Spleen (tissue), 11 donors: ENCODE measurements at regions not wholly inside any gene's neighbourhood (a gene's known extent, or its start where the extent isn't known, plus 50 kb on each side); places are given as distances from the start of the nearest gene placed in this dataset.

Experiments
- DNase-seq: peaks from one replicate; pipeline ENCODE4 v3.0.0-alpha.2; 2020
- H3K27ac ChIP-seq, 8 donors: fragments of 200-600 bp; sonication (generic) in 7 of 8; 1 replicate in 4 of 8; 2 replicates in 4 of 8; pipeline versions ENCODE4 v1.5.0 to v1.8.0; 2016 to 2021; ENCODE audit warnings: inconsistent platforms in 4 of 8, mild to moderate bottlenecking in 4 of 8, moderate library complexity in 1 of 8
- H3K27me3 ChIP-seq, 7 donors: fragments of 200-600 bp; sonication (generic) in 6 of 7; replicated peaks in 1 of 7; 1 replicate in 4 of 7; 2 replicates in 3 of 7; pipeline versions ENCODE4 v1.5.0 to v1.8.0; 2016 to 2021; ENCODE audit warnings: inconsistent platforms in 3 of 7, mild to moderate bottlenecking in 1 of 7
- H3K36me3 ChIP-seq, 6 donors: fragments of 200-600 bp; sonication (generic) in 5 of 6; 1 replicate in 4 of 6; 2 replicates in 2 of 6; pipeline versions ENCODE4 v1.5.0 to v1.8.0; 2016 to 2021; ENCODE audit warnings: inconsistent platforms in 2 of 6
- H3K4me1 ChIP-seq, 6 donors: fragments of 200-600 bp; sonication (generic) in 5 of 6; 1 replicate in 3 of 6; 2 replicates in 3 of 6; pipeline versions ENCODE4 v1.5.0 to v1.8.0; 2016 to 2021; ENCODE audit warnings: inconsistent platforms in 3 of 6
- H3K4me3 ChIP-seq, 8 donors: fragments of 200-600 bp; sonication (generic) in 7 of 8; 1 replicate in 4 of 8; 2 replicates in 4 of 8; pipeline versions ENCODE4 v1.5.0 to v1.8.0; 2016 to 2021; ENCODE audit warnings: inconsistent platforms in 4 of 8, mild to moderate bottlenecking in 4 of 8, moderate library complexity in 2 of 8
- H3K9me3 ChIP-seq, 8 donors: fragments of 200-600 bp; sonication (generic) in 7 of 8; 1 replicate in 4 of 8; 2 replicates in 4 of 8; pipeline versions ENCODE4 v1.5.0 to v1.8.0; 2016 to 2021; ENCODE audit warnings: inconsistent platforms in 4 of 8
- POLR2A ChIP-seq, 3 donors: fragments of 450-650 bp; IDR thresholded peaks; one replicate each; pipeline ENCODE4 v1.5.1; 2017; ENCODE audit warnings: antibody characterized with exemption in 3 of 3, mild to moderate bottlenecking in 1 of 3
- POLR2AphosphoS5 ChIP-seq, 3 donors: sonication (generic); formaldehyde crosslinking; IDR thresholded peaks; one replicate each; pipeline ENCODE4 v1.5.1; 2017; ENCODE audit warnings: antibody characterized with exemption in 3 of 3
- WGBS, 5 donors: extraction: QIAGEN DNeasy Blood & Tissue Kit in 3 of 5; methylation state at CpG; one replicate each; pipeline versions ENCODE4 v1.1.5 to v1.1.7; 2013 to 2018; 5-methylcytosine and 5-hydroxymethylcytosine counted together
- intact Hi-C: fragments of 100-400 bp; cut with DNase I; formaldehyde crosslinking; loops from one replicate; pipeline ENCODE4 v1.15.0; 2023; ENCODE audit warnings: low total_unique reads
- TF ChIP-seq, protein P1 (sequence below), 11 experiments: fragments of 200-600 bp in 7 of 11; fragments of 450-650 bp in 4 of 11; sonication (generic) in 4 of 11; IDR thresholded peaks in 8 of 11; conservative IDR thresholded peaks in 3 of 11; 1 replicate in 7 of 11; 2 replicates in 4 of 11; pipeline versions ENCODE4 v1.4.0 to v1.8.0; 2016 to 2021; ENCODE audit warnings: antibody characterized with exemption in 11 of 11, inconsistent platforms in 4 of 11, mild to moderate bottlenecking in 1 of 11
- donor health status: healthy with polysubstance abuse.
- donor health status: DM: no; HTN: no; CAD: no; lungs with moderate emphysema.
- donor health status: DM: no; HTN: no; CAD: no.
- donor health status: Bipolar disorder and iron deficiency.
- donor health status: healthy.
- donor health status: DM: no; HTN: no; CAD: no.
- donor health status: DM: yes; HTN: yes; CAD: no.

DNA sequence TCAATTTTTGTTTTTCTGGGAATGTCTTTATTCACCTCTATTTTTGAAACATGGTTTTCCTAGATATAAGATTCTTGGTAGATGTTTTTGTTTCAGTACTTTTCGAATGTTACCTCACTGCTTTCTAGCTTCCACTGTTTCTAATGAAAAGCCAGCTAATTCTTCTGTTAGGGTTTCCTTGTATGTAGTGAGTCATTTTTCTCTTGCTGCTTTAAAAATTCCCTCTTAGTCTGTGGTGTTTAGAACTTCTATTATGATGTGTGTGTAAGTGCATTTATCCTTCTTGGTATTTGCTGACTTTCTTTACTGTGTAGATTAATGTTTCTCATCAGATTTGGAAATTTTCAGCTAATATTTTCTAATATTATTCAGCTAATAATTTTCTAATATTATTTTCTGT, 151.1 kb upstream of the OSTN start:
- no peak for TF ChIP-seq POLR2A (IDR thresholded peaks at IDR 0.05)
- TF ChIP-seq, protein P1, sequence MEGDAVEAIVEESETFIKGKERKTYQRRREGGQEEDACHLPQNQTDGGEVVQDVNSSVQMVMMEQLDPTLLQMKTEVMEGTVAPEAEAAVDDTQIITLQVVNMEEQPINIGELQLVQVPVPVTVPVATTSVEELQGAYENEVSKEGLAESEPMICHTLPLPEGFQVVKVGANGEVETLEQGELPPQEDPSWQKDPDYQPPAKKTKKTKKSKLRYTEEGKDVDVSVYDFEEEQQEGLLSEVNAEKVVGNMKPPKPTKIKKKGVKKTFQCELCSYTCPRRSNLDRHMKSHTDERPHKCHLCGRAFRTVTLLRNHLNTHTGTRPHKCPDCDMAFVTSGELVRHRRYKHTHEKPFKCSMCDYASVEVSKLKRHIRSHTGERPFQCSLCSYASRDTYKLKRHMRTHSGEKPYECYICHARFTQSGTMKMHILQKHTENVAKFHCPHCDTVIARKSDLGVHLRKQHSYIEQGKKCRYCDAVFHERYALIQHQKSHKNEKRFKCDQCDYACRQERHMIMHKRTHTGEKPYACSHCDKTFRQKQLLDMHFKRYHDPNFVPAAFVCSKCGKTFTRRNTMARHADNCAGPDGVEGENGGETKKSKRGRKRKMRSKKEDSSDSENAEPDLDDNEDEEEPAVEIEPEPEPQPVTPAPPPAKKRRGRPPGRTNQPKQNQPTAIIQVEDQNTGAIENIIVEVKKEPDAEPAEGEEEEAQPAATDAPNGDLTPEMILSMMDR (IDR thresholded peaks at IDR 0.05 in 8 of 11, conservative IDR thresholded peaks at IDR 0.05 in 3 of 11) = no peak
- TF ChIP-seq POLR2AphosphoS5 (IDR thresholded peaks at IDR 0.05) = no peak
- intact Hi-C loops = loop anchor here (5.0 kb wide), 1 partner anchor 166 kb away; no protein-coding TSS in a partner anchor
- Histone ChIP-seq H3K36me3 (no peaks in the 10 kb centered on the region), H3K4me3 (no peak overlapping the region), H3K27ac (no peak overlapping the region), H3K9me3 (peaks cover 0 to 5% (median 0%) of the 10 kb centered on the region in 8 donors), H3K27me3 (no peaks in the 10 kb centered on the region), H3K4me1 (no peaks in the 10 kb centered on the region)
- DNase-seq = no peak
- WGBS, 5 donors = 63 to 83% (median 74%) methylated on average over 1 of the region's 1 CpG

DNA sequence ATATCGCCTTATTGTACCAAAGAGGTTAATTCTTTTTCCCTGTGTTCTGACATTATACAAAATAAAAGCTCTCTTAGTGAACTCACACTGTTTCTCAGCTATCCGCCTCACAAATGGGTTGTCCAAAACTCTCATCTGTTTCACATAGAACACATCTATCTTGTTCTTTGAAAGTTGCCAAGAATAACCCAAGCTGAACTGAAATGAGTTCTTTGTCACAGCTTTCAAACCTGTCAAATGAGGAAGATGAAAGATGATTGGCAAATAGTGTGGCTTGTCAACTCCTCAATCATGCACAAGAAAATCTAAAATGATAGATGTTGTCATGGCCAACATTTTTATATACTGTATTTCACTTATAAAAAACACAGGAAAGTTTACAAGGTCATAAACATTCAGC, 168.1 kb upstream of the OSTN start:
- no peaks in the 10 kb centered on the region for H3K27me3 ChIP-seq
- H3K27ac ChIP-seq = no peak overlapping the region
- intact Hi-C loops = no loop called here
- no peaks in the 10 kb centered on the region for H3K4me1 ChIP-seq
- no peaks in the 10 kb centered on the region for H3K9me3 ChIP-seq
- no peak for DNase-seq
- H3K36me3 ChIP-seq = no peaks in the 10 kb centered on the region
- TF ChIP-seq, protein P1 (IDR thresholded peaks at IDR 0.05 in 8 of 11, conservative IDR thresholded peaks at IDR 0.05 in 3 of 11) = no peak
- TF ChIP-seq POLR2A (IDR thresholded peaks at IDR 0.05) = no peak
- TF ChIP-seq POLR2AphosphoS5 (IDR thresholded peaks at IDR 0.05) = no peak
- WGBS, 5 donors = 83 to 93% (median 87%) methylated on average over 2 of the region's 2 CpGs
- H3K4me3 ChIP-seq = no peak overlapping the region

DNA sequence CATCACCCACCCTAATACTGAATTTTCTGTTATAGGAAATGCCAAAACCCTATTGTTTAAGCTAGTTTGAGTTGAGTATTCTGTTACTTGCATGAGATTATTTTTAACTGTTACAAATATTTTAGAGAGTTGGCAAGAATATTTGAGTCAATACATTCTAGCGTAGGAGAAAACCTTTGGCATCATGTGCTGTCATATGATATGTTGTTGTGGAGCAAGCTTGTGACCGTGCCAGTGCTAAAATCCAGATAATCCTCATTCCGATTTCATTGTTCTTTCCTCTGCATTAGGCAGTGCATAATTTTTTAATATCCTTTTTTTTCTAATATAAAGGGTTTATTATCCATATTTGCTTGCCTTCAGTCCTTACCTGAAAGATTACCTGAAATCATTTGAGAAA, 168.0 kb upstream of the GMNC start:
- Histone ChIP-seq H3K9me3 (no peaks in the 10 kb centered on the region), H3K36me3 (no peaks in the 10 kb centered on the region), H3K4me1 (no peaks in the 10 kb centered on the region), H3K27ac (no peak overlapping the region), H3K27me3 (no peaks in the 10 kb centered on the region), H3K4me3 (no peak overlapping the region)
- intact Hi-C loops = no loop called here
- 81 to 87% (median 84%) methylated on average over 3 of the region's 3 CpGs for WGBS, 5 donors
- TF ChIP-seq POLR2A (IDR thresholded peaks at IDR 0.05) (no peak), POLR2AphosphoS5 (IDR thresholded peaks at IDR 0.05) (no peak)
- TF ChIP-seq, protein P1 (IDR thresholded peaks at IDR 0.05 in 8 of 11, conservative IDR thresholded peaks at IDR 0.05 in 3 of 11) = no peak
- DNase-seq = no peak

DNA sequence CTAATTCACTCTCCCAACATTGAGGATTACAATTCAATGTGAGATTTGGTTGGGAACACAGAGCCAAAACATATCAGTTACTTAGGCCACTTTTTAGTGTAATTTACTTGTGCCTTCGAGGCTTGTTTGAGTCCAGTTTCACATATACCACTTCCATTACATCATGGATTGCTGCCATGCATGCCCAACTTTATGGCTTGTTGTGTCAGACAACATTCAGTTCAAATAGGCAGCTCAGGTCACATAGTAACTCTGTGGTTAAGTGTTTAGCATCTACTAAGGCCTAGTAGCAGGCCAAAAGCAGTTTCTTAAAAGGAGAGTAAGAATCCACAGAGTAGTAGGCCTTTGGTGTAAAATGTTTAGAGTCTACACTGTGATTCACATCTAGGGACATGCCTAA, 164.3 kb upstream of the GMNC start:
- no peak for DNase-seq
- H3K36me3 ChIP-seq = no peaks in the 10 kb centered on the region
- intact Hi-C loops = no loop called here
- WGBS, 5 donors = 55 to 94% (median 67%) methylated on average over 1 of the region's 1 CpG
- H3K4me3 ChIP-seq = no peak overlapping the region
- no peak overlapping the region for H3K27ac ChIP-seq
- H3K9me3 ChIP-seq = no peaks in the 10 kb centered on the region
- TF ChIP-seq, protein P1 (IDR thresholded peaks at IDR 0.05 in 8 of 11, conservative IDR thresholded peaks at IDR 0.05 in 3 of 11) = no peak
- TF ChIP-seq POLR2AphosphoS5 (IDR thresholded peaks at IDR 0.05) = no peak
- no peak for TF ChIP-seq POLR2A (IDR thresholded peaks at IDR 0.05)
- H3K27me3 ChIP-seq = no peaks in the 10 kb centered on the region
- H3K4me1 ChIP-seq = no peaks in the 10 kb centered on the region
